Heart left ventricle (tissue), 16 donors: ENCODE measurements at regions not wholly inside any gene's neighbourhood (a gene's known extent, or its start where the extent isn't known, plus 50 kb on each side); places are given as distances from the start of the nearest gene placed in this dataset.
A peak's percentile ranks its signal among the peaks of the same experiment; 100 is the strongest.

ENCODE experiments used
- ATAC-seq, 4 donors: fragments of 200-7000 bp; cut with Tn5 transposase; one replicate each; pipeline ENCODE4 v1.9.1; 2020 to 2022; ENCODE audit warnings: moderate library complexity in 4 of 4, mild to moderate bottlenecking in 3 of 4, moderate number of reproducible peaks in 1 of 4
- DNase-seq, 5 donors: peaks; one replicate each; pipeline ENCODE4 v3.0.0-alpha.2; 2020
- H3K27ac ChIP-seq, 12 donors: fragments of 200-600 bp; sonication (generic) in 4 of 12; one replicate each; pipeline versions ENCODE4 v1.5.0 to v1.8.0; 2016 to 2022; ENCODE audit warnings: mild to moderate bottlenecking in 2 of 12
- H3K27me3 ChIP-seq, 9 donors: fragments of 200-600 bp; sonication (generic) in 2 of 9; one replicate each; pipeline versions ENCODE4 v1.5.1 to v1.8.0; 2016 to 2022; ENCODE audit warnings: mild to moderate bottlenecking in 3 of 9
- H3K36me3 ChIP-seq, 9 donors: fragments of 200-600 bp; sonication (generic) in 2 of 9; one replicate each; pipeline versions ENCODE4 v1.5.0 to v1.8.0; 2018 to 2022; ENCODE audit warnings: mild to moderate bottlenecking in 2 of 9
- H3K4me1 ChIP-seq, 12 donors: fragments of 200-600 bp; sonication (generic) in 4 of 12; one replicate each; pipeline versions ENCODE4 v1.5.0 to v1.8.0; 2016 to 2022; ENCODE audit warnings: mild to moderate bottlenecking in 3 of 12
- H3K4me3 ChIP-seq, 12 donors: fragments of 200-600 bp; sonication (generic) in 4 of 12; one replicate each; pipeline versions ENCODE4 v1.5.0 to v1.8.0; 2017 to 2022; ENCODE audit warnings: mild to moderate bottlenecking in 9 of 12, moderate library complexity in 4 of 12
- H3K9me3 ChIP-seq, 12 donors: fragments of 200-600 bp; sonication (generic) in 4 of 12; one replicate each; pipeline versions ENCODE4 v1.5.0 to v1.8.0; 2016 to 2022; ENCODE audit warnings: mild to moderate bottlenecking in 1 of 12
- CTCF ChIP-seq, 12 donors: fragments of 200-600 bp; sonication (generic) in 4 of 12; IDR thresholded peaks; one replicate each; pipeline versions ENCODE4 v1.5.0 to v1.8.0; 2018 to 2022; ENCODE audit warnings: antibody characterized with exemption in 12 of 12, mild to moderate bottlenecking in 5 of 12
- POLR2A ChIP-seq, 2 donors: fragments of 450-650 bp; IDR thresholded peaks; one replicate each; pipeline ENCODE4 v1.6.1; 2017; ENCODE audit warnings: antibody characterized with exemption in 2 of 2, mild to moderate bottlenecking in 2 of 2, moderate library complexity in 2 of 2
- WGBS, 4 donors: extraction: QIAGEN DNeasy Blood & Tissue Kit in 2 of 4; methylation state at CpG; one replicate each; pipeline versions ENCODE4 v1.1.5 to v1.1.7; 2013 to 2018; 5-methylcytosine and 5-hydroxymethylcytosine counted together
- intact Hi-C, 10 donors: fragments of 100-400 bp; cut with DNase I; formaldehyde crosslinking; loops; one replicate each; pipeline versions ENCODE4 v1.11.1 to v1.14.2; 2022
- donor health status: ischemic (EF 13 %, LVEDD 7.1; RV severe dilation, severe dysfunction).
- donor health status: healthy with polysubstance abuse.
- donor health status: DM: no; HTN: yes; CAD: no.
- donor health status: DM: no; HTN: no; CAD: no.
- donor health status: ischemic (EF 25% LVEDD 6.9; RV normal size, moderate dysfunction).
- donor health status: ischemic (EF 25% LVEDD 5.7; RV mildly dilated, moderate dysfunction).
- donor health status: healthy.
- donor health status: DM: yes; HTN: yes; CAD: no.
- donor health status: ischemic (EF 35%, LVEDD 5.7; RV mildly dilated, moderate dysfunction).
- donor health status: nonischemic (EF 11% LVEDD 7.7; RV severe dilation, severe dysfunction).
- donor health status: DM: yes; HTN: yes; CAD: no.
- donor health status: PGD.
- donor health status: ischemic (EF 29% LVEDD 5.4; RV normal size, mild dysfunction).
- donor health status: nonischemic (EF 23%, LVEDD 6.1; RV moderate dilation, normal function).

- DNase-seq (no peak), ATAC-seq (no peak)
- H3K27me3 ChIP-seq, result no peaks in the 10 kb centered on the region
- H3K36me3 ChIP-seq, result no peaks in the 10 kb centered on the region
- intact Hi-C loops, result no loop called here
- H3K4me3 ChIP-seq, result no peak overlapping the region
- H3K4me1 ChIP-seq, result no peaks in the 10 kb centered on the region
- WGBS, 4 donors, result 48 to 64% (median 58%) methylated on average over 2 of the region's 2 CpGs
- TF ChIP-seq CTCF (IDR thresholded peaks at IDR 0.05), result peak in 5 of 12 donors; percentile 14 to 30 (median 20)
- no peak for TF ChIP-seq POLR2A (IDR thresholded peaks at IDR 0.05)
- H3K9me3 ChIP-seq, result no peaks in the 10 kb centered on the region
- H3K27ac ChIP-seq, result no peak overlapping the region
Observed at GRCh38 chr2:52976143-52976949, 791.3 kb upstream of the CHAC2 start.

- no peak for DNase-seq
- intact Hi-C loops, result no loop called here
- TF ChIP-seq POLR2A (IDR thresholded peaks at IDR 0.05) (no peak), CTCF (IDR thresholded peaks at IDR 0.05) (no peak)
- Histone ChIP-seq H3K36me3 (no peaks in the 10 kb centered on the region), H3K9me3 (no peaks in the 10 kb centered on the region), H3K4me1 (no peaks in the 10 kb centered on the region), H3K4me3 (no peak overlapping the region), H3K27me3 (no peaks in the 10 kb centered on the region), H3K27ac (no peak overlapping the region)
- 82 to 90% (median 86%) methylated on average over 1 of the region's 1 CpG for WGBS, 4 donors
- no peak for ATAC-seq
Observed at GRCh38 chr2:52974127-52974526, 793.5 kb upstream of the CHAC2 start.

- Histone ChIP-seq H3K27me3 (no peaks in the 10 kb centered on the region), H3K27ac (no peak overlapping the region), H3K36me3 (no peaks in the 10 kb centered on the region), H3K4me3 (no peak overlapping the region), H3K9me3 (no peaks in the 10 kb centered on the region), H3K4me1 (no peaks in the 10 kb centered on the region)
- ATAC-seq (no peak), DNase-seq (no peak)
- TF ChIP-seq POLR2A (IDR thresholded peaks at IDR 0.05) (no peak), CTCF (IDR thresholded peaks at IDR 0.05) (no peak)
- WGBS, 4 donors, result 86 to 91% (median 87%) methylated on average over 1 of the region's 1 CpG
- intact Hi-C loops, result no loop called here
Observed at GRCh38 chr2:52970642-52971041, 797.0 kb upstream of the CHAC2 start.

DNA sequence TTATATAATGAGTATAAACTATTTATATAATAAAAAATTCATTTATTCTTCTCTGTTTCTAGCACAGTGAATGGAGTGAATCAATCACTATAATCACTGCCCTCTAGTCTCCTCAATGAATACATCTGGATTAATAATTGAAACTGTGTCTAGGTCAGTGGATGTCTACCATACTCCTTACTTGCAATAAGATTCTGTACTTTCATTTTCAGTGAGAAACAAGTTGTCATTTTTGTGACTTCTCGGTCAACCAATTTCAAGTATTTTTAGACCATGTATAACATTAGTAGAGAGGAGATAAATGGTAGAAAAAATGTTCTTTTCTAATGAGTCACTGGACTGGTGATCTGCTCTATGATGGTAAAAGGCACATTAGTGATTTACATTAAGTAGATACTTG is 799.6 kb upstream of the CHAC2 start:
- Histone ChIP-seq H3K27ac (no peak overlapping the region), H3K4me3 (no peak overlapping the region), H3K27me3 (no peaks in the 10 kb centered on the region), H3K9me3 (no peaks in the 10 kb centered on the region), H3K4me1 (no peaks in the 10 kb centered on the region), H3K36me3 (no peaks in the 10 kb centered on the region)
- TF ChIP-seq CTCF (IDR thresholded peaks at IDR 0.05), result no peak
- no peak for TF ChIP-seq POLR2A (IDR thresholded peaks at IDR 0.05)
- ATAC-seq (no peak), DNase-seq (no peak)
- intact Hi-C loops, result no loop called here
- WGBS, 4 donors, result 88 to 92% (median 90%) methylated on average over 1 of the region's 1 CpG
